ENCODE measurements at regions not wholly inside any gene's neighbourhood (a gene's known extent, or its start where the extent isn't known, plus 50 kb on each side); places are given as distances from the start of the nearest gene placed in this dataset.

- TF ChIP-seq, protein P1, sequence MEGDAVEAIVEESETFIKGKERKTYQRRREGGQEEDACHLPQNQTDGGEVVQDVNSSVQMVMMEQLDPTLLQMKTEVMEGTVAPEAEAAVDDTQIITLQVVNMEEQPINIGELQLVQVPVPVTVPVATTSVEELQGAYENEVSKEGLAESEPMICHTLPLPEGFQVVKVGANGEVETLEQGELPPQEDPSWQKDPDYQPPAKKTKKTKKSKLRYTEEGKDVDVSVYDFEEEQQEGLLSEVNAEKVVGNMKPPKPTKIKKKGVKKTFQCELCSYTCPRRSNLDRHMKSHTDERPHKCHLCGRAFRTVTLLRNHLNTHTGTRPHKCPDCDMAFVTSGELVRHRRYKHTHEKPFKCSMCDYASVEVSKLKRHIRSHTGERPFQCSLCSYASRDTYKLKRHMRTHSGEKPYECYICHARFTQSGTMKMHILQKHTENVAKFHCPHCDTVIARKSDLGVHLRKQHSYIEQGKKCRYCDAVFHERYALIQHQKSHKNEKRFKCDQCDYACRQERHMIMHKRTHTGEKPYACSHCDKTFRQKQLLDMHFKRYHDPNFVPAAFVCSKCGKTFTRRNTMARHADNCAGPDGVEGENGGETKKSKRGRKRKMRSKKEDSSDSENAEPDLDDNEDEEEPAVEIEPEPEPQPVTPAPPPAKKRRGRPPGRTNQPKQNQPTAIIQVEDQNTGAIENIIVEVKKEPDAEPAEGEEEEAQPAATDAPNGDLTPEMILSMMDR (IDR thresholded peaks at IDR 0.05): no peak
Measured at GRCh38 chr2:240319221-240319854, 116.1 kb upstream of the GPC1 start.

- TF ChIP-seq, protein P1 (IDR thresholded peaks at IDR 0.05): no peak
Measured at GRCh38 chr2:240319855-240320203, 115.6 kb upstream of the GPC1 start.

DNA sequence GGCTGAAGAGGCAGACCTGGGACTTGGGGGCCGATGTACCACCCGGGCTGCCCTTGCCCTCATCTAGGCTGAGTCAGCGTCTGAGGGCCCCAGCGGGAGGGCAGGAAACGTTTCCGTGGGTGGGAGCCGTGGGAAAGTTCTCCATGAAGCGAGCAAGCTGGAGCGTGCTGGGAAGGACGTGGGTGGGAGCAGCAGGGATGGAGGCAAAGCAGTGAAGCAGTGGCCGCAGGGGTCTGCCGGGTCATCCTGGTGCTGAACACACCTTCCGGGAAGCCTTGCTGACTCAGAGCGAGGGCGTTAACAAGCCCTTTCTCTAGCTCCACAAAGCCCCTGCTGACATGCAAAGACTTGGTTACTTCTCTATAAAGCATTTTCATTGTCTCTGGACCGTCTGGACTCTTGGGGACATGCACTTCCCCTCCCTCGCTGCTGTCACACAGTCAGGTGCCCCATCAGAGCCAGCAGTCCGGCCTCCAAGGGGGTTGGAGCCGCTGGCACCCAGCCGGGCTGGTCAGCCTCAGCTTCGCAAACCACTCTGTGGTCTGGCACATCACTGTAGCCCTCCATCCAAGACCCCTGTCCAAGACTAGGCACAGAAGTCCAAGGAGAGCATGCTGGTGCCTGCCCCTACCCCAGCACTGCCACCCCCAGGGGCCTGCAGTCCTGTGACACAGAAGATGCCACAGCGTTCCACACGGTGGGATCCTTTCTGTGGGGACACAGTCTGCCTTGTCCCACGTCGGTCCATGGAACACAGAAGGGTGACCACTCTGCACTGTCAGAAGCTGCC, 115.1 kb upstream of the GPC1 start:
- TF ChIP-seq, protein P1 (IDR thresholded peaks at IDR 0.05): no peak

DNA sequence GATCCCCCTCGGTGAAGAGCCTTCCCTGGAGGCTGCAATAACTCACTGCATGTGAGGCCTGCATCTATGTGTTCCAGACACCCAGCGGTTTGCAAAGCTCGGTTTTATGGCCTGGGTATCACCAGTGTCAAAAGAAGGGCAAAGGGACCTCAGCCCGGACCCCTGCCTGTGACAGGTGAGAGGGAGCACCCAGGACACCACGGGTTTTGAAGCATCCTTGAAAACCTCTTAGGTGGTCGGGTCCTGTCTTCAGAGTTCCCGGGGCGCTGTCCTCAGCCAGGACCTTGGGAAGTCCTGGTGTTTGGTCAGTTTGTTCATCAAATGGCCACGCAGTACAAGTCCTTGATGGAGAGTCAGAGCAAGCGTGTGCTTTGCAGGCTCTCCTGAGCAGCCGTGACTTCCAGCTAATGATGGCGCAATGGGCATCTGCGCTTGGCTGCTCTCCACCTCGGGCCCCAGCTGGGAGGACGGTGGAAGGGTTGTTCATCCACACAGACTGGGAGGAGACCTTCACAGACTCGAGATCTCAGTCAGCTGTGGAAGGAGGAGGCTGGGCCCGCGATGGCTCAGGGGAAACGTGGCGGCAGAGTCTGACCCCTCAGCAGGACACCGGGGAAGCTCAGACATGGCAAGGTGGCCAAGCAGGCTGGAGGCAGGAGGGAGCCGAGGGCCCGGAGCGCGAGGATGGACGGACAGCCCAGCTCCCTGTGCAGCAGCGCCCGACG, 113.1 kb upstream of the GPC1 start:
- TF ChIP-seq, protein P1 (IDR thresholded peaks at IDR 0.05): no peak

- TF ChIP-seq, protein P1 (IDR thresholded peaks at IDR 0.05): no peak
Measured at GRCh38 chr2:240322991-240323390, 112.5 kb upstream of the GPC1 start.

DNA sequence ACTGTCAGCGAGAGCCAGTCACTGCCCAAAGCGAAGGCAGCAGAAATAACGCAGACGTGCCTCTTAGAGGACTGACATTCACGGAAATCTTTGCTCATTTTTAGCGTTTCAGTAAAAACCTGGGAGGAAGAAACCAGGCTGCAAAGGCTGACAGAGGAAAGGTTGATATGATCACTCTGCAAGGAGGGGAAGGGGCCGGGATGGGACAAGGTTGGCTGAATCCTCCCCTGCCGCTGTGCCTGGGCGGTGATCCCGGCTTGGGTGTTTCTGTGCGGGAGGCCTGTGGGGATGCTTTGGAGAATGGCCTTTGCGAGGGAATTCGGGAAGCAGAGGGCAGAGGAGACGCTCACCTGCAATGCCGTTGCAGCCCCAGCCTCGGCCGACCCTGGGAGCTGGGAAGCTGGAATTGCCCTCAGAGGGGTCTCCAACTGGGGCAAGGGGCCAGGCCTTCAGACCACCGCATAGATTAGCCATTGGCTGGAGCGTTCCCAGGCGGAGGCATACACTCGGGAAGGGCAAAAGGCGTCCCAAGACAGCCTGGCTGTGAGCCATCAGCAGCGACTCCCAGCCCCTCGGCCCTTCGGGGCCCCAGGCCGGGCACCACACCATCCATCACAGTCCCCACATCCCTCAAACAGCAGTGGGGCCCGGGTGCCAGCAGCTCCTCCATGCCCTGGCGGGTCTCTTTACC, 111.7 kb upstream of the GPC1 start:
- TF ChIP-seq, protein P1 (IDR thresholded peaks at IDR 0.05): no peak

DNA sequence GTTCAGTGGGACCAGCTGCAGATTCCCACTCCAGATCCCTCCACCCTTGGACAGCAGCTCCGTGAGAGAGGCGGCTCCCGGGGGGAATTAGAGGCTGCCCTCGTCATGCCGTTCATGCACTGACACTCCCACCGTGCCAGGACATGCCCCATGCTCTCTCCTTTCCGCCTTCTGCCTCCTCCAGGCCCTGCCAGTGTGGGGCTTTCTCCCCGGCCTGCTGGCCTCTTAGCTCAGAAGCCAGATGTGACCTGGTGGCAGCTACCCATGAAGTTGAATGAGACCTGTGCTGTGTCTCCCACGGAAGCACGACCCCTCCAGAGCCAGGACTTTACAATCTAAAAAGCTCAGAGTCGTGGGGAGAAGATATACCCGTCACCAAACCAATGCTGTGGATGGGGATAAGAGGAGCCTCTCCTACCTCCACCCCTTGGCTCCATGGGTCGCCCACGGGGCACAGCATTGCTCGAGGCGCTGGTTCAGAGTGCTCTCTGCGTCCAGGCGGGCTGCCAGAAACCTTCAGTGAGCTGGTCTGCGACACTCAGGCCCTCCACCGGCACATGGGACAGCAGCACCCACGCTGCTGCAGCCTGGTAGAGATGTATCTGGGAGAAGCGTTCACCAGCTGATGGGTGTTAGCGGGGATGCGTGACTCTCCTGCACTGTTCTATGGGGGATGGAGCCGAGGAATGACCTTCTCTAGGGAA, 111.0 kb upstream of the GPC1 start:
- TF ChIP-seq, protein P1 (IDR thresholded peaks at IDR 0.05): no peak
